HG03196 (cell line): ENCODE measurements at regions not wholly inside any gene's neighbourhood (a gene's known extent, or its start where the extent isn't known, plus 50 kb on each side); places are given as distances from the start of the nearest gene placed in this dataset.

Experiments
- ATAC-seq: cut with Tn5 transposase; IDR thresholded peaks from one replicate; pipeline ENCODE4 v1.9.1; 2021; ENCODE audit not compliant: unreplicated experiment

DNA sequence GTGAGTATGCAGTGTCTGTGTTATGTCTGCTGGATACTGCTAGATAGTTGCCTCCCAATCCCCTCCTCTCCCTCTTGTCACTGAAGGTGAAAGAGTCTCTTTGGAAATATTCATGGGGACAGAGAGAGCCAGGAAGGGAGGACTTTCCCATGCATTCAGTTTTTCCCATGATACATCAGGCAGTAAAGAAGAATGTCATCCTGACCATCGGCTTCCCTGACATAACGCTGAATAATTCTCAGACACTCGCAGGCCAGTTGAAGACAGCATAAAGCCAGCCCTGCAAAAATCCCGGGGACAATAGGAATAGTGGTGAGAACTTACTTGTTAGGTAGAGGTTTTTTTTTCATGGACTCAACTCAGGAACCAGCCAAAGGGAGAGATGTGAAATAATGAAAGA, 58.1 kb downstream of the KLF4 start:
- no peak for ATAC-seq

- no peak for ATAC-seq
Observed at GRCh38 chr9:107430071-107430470, 59.5 kb downstream of the KLF4 start.

GRCh38 chr9:107426126-107426525, 63.4 kb downstream of the KLF4 start:
- ATAC-seq: no peak

DNA sequence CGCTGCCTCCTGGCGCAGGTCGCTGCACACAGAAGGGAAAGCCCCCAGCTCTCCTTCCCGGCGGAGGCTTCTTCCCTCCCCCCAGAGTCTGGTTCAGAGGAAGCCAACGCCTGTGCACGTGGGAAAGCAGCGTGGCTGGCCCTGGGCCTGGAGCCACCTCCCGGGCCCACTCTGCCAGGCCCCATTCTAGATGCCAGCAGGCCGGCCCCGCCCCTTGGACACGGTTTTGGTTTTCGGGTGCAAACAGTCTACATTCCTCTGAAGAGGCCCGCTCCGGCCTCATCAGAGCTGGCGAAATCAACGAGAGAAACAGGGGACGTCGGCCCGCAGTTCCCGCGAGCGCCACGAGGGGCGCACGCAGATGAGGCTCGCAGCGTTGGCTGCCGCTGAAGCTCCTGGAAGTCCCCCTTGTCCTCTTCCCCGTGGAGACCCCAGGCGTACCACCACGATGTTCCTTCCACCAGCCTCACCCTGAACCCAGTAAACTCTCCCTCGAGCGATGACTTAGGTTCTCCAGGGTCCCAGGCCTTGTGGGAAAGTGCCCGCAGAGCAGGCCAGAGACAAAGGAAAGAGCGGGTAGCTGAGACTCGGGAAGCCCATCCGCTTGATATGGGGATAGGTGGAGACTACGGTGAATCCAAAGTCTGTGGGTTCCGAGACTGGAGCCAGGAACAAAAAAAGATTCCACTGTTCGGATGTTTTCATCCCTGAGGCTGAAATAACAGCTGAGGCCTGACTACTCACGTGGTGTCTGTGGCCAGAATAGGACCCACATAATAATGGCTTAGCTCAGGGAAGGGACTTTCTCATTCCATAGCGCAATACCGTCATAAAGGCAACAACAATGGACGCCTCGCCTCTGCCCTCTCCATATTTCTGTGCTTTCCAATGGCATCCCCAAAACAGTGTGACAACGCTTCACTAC, 64.2 kb downstream of the KLF4 start:
- ATAC-seq: peak; percentile 69

DNA sequence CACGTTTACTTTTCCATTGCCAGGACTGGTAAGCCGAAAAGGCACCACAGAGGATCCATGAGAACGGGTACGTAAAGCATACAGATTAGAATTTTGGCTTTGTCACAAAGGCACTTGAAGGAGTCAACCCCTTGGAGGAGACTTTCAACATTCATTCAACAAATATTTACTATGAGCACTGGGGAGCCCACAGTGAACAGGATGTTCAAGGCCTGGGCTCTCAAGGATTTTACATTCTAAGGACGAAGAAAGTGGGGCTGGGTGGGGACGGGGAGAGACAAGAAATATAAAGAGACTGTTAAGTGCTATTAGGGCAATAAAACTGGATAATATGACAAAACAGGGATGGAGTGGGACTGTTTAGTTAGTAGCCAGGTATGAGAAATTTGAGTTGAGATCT, 66.0 kb downstream of the KLF4 start:
- no peak for ATAC-seq

DNA sequence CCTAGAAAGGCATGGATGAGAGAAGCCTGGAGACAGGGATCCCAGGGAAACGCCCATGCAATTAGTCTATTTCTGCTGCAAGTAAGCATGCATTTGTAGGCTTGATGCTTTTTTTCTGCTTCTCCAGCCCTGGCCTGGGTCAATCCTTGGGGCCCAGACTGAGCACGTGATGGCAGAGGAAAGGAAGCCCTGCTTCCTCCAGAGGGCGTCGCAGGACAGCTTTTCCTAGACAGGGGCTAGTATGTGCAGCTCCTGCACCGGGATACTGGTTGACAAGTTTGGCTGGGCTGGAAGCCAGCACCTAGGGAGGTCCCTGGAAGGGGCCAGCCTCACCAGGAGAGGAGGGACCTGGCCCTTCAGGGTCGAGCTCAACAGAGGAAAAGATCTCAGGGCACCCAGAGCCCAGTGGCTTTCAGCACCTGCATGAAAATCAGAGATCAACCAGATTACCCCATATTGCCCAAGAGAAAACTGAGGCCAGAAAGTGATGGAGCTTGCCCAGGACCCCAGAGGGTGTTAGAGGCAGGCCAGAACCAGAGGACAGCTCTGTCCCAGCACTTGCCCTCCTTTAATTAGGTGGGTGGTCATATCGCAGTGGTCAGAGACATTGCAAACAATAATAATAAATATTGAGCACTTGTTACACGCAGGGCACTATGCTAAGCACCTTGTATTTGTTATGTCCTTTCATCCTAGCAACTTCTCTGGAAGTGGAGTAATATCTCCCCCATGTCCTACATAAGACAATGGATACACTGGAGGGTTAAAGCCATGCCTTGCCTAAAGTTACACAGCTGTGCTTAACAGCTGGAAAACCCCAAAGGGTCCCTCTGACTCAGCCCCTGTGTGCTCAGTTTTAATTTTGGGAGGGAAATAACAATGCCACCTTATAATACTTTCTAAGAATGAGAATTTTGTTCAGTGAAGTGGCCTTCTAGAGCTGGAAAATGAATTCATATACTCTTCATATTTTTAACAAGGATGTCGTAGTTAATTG, 67.1 kb downstream of the KLF4 start:
- peak; percentile 55 for ATAC-seq

DNA sequence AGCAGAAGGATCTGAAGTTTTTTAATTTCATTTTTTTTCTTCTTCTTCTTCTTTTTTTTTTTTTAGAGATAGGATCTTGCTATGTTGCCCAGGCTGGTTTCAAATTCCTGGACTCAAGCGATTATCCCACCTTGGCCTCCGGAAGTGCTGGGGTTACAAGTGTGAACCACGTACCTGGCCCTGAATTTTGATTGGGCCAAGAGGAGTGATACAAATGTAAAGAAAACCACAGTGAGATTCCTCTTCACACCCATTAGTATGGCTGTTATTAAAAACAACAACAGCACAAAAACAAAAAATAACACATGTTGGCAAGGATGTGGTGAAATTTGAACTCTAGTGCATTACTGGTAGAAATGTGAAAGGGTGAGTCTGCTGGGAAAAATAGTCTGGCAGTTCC, 79.1 kb downstream of the KLF4 start:
- ATAC-seq: no peak

- no peak for ATAC-seq
Observed at GRCh38 chr9:107409581-107410389, 79.8 kb downstream of the KLF4 start.

- ATAC-seq: no peak
Observed at GRCh38 chr9:107407675-107408074, 81.9 kb downstream of the KLF4 start.

DNA sequence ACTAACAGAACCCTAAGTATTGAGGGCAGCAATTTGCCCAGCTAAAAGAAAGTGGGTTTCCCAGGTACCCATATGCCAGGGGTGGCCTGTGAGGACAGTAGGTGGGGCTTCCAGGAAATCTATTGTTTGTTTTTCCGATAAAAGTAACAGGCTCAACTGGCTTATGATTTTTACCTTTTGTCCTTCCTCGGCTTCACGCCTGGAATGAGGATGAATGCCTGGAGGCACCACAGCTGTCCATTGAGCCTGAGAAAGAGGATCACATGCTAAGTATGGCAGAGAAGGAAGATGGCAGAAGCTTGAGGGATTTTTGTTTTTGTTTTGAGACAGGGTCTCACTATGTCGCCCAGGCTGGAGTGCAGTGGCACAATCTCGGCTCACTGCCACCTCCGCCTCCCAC, 84.1 kb downstream of the KLF4 start:
- ATAC-seq: no peak

- ATAC-seq: no peak
Observed at GRCh38 chr9:107404736-107405135, 84.8 kb downstream of the KLF4 start.

DNA sequence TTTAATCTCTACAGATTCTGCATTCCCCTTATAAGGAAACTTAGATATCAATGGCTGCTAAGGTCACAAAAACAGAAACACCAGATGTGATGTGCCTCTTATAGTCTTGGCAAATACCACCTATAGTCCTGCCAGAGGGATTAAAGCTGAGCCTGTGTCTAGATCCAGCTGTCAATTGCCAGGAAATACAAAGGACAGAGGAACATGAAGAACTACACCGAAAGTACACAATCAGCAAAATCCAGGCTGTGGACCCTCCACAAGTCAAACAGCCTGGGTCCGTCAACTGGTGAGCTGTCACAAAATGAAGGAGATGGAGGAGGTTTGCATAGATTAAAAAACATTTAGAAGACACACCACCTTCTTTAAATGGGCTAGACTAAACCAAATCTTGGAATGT, 85.4 kb downstream of the KLF4 start:
- ATAC-seq: no peak

- ATAC-seq: no peak
Observed at GRCh38 chr9:107397076-107398044, 92.2 kb downstream of the KLF4 start.

GRCh38 chr9:107394264-107394663, 95.3 kb downstream of the KLF4 start:
- no peak for ATAC-seq

GRCh38 chr9:107390778-107391177, 98.8 kb downstream of the KLF4 start:
- no peak for ATAC-seq

DNA sequence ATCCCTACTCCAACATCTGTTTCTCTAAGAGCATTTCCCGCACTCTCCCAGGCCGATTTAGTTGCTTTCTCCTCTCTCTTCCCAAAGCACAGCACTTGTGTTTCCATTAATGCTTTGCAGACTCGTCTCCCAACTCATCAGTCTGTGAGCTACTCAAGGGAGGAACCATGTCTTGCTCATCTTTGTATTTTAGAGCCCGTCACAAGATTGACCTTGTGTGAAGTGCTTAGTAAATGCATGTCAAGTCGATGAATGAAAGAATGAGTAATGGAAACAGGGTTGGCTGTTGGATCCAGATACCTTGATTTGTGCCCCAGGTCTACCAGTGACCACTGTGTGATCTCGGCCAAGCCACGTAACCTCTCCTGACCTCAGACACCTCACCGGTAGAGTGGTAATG, 99.3 kb downstream of the KLF4 start:
- ATAC-seq: no peak

DNA sequence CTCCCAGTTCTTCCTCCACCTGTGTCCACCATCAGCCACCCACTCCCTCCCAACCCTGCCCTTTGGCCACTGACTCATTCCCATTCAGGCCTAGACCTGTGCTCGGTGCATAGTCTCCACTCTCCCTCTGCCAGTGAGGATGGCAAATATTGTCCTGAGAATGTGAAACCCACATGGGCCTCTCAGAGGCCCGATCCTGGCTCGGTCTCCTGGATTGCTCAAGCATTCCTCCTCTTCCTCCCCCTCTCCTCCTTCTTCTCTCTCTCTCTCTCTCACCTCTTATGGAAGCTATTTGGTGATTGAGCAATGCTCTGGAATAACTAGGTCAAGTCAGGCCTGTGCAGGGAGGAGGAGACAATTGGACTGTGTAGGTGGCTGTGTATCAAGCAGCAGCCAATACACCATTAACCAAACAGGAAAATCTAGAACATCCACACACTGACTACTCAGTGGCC, 99.9 kb downstream of the KLF4 start:
- no peak for ATAC-seq

DNA sequence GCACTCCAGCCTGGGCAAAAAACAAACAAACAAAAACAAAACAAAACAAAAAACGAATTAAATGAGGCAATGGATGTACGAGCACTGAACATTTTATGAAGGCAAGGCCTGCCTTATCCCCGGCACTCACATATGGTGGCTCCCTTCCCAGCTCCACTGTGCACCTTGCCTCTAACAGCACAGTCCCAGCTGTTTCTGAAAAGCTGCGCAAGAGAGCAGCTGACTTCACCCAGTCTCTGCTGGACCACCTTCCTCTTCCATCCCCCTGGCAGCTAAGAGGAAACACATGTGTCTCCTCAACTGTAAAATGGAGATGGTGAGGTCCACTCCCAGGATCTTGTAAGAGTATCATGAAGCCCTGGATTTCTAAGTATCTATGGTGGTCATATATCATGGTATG, 100.7 kb downstream of the KLF4 start:
- no peak for ATAC-seq

DNA sequence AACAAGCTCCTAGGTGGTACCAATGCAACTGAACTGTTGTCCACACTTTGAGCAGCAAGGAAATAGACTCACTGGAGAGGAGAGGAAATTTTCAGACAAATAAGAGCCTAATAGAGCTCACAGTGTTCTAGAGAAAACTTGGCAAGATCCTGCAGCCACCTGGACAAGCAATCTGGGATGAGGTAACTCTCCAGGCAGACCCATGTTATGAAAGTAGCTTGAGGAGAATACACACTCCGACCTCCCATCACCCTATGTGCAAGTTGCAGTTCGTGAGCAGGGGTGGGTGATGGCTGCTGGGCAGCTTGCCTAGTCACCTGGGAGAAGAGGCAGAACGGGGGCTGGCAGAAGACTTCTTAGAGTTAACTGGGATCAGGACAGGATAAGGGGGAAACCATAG, 102.2 kb downstream of the KLF4 start:
- ATAC-seq: no peak

GRCh38 chr9:107386396-107386795, 103.2 kb downstream of the KLF4 start:
- ATAC-seq: no peak
